Gastroesophageal sphincter (tissue), 3 donors: ENCODE measurements at regions not wholly inside any gene's neighbourhood (a gene's known extent, or its start where the extent isn't known, plus 50 kb on each side); places are given as distances from the start of the nearest gene placed in this dataset.

ENCODE experiments used
- EP300 ChIP-seq: sonication (generic); formaldehyde crosslinking; IDR thresholded peaks from one replicate; pipeline ENCODE4 v1.6.1; 2017; ENCODE audit warnings: antibody characterized with exemption, mild to moderate bottlenecking
- TF ChIP-seq, protein P1 (sequence below), 4 experiments: fragments of 200-600 bp in 2 of 4; fragments of 450-650 bp in 2 of 4; sonication (generic) in 1 of 4; IDR thresholded peaks; one replicate each; pipeline ENCODE4 v1.5.1; 2017 to 2019; ENCODE audit warnings: antibody characterized with exemption in 4 of 4, mild to moderate bottlenecking in 2 of 4, moderate library complexity in 2 of 4

DNA sequence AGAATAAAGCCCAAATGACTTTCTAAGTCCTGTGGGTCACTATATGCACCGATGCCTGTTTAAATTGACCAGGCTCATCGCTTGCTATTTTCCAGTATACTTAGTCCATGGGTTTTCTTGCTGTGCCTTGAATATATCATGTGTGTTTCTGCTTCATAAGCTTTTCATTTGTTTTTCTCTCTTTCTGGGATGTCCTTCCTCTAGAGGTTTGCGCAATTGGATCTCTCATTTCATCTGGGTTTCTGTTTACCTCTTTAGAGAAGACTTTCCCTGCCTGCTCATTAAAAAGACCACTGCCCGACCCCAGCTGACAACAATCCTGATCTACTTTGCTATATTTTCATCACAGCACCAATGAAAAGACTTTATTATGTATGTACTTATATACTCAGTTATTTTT lies 150.9 kb upstream of the CYRIA start:
- TF ChIP-seq EP300: no peak
- TF ChIP-seq, protein P1, sequence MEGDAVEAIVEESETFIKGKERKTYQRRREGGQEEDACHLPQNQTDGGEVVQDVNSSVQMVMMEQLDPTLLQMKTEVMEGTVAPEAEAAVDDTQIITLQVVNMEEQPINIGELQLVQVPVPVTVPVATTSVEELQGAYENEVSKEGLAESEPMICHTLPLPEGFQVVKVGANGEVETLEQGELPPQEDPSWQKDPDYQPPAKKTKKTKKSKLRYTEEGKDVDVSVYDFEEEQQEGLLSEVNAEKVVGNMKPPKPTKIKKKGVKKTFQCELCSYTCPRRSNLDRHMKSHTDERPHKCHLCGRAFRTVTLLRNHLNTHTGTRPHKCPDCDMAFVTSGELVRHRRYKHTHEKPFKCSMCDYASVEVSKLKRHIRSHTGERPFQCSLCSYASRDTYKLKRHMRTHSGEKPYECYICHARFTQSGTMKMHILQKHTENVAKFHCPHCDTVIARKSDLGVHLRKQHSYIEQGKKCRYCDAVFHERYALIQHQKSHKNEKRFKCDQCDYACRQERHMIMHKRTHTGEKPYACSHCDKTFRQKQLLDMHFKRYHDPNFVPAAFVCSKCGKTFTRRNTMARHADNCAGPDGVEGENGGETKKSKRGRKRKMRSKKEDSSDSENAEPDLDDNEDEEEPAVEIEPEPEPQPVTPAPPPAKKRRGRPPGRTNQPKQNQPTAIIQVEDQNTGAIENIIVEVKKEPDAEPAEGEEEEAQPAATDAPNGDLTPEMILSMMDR (IDR thresholded peaks at IDR 0.05): no peak
